Activated T-cell treated with anti-CD3 and anti-CD28 coated beads for 1 hour (primary cell): ENCODE measurements at regions not wholly inside any gene's neighbourhood (a gene's known extent, or its start where the extent isn't known, plus 50 kb on each side); places are given as distances from the start of the nearest gene placed in this dataset.
"Not testable (repeated sequence)": the region's sequence is repeated elsewhere in the genome, so short reads cannot be mapped to it uniquely, and the experiment has no call there.

ENCODE experiments used
- DNase-seq: peaks from one replicate; pipeline ENCODE4 v3.0.0-alpha.2; 2020; ENCODE audit warnings: low read depth

DNA sequence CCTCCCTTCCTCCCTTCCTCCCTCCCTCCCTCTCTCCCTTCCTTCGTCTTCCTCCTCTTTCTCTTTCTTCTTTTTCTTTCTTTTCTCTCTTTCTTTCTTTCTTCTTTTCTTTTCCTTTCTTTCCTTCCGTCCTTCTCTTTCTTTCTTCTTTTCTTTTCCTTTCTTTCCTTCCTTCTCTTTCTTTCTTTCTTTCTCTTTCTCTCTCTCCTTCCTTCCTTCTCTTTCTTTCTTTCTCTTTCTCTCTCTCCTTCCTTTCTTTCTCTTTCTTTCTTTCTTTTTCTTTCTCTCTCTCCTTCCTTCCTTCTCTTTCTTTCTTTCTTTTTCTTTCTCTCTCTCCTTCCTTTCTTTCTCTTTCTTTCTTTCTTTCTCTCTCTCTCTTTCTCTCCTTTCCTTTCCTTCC, 84.4 kb upstream of the SLC24A2 start:
- DNase-seq, result not testable (repeated sequence)

DNA sequence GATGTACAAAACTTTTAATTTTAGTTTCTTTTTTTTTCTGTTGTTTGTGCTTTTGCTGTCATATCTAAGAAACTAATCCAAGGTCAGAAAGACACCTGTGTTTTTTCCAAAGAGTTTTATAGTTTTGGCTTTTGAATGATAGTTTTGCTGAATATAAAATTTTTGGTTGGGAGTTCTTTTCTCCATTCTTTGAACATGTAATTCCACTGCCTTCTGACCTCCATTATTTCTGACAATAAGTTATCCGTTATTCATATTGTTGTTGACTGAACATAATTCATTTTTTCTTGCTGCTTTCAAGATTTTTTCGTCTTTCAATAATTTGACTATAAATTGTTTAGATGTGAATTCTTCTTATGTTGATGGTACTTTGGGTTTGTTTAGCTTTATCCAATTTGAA, 82.2 kb upstream of the SLC24A2 start:
- DNase-seq, result no peak

DNA sequence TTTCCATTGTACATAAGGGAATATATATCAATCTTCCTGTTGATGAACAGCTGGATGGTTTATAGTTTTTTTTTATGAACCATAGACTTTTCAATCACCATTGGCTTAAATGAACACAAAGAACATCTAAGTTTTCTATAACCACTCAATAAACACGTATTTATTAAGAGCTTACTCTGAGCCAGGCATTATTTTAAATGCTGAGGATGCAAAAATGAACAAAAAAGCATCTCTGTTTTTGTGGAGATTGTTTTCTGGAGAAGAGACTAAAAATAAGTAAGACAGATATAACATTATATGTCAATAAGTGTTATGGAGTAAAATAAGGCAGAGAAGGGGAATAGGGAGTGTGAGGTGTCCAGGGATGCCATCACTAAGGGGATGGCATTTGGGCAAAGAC, 52.1 kb upstream of the SLC24A2 start:
- no peak for DNase-seq
